ENCODE measurements at regions not wholly inside any gene's neighbourhood (a gene's known extent, or its start where the extent isn't known, plus 50 kb on each side); places are given as distances from the start of the nearest gene placed in this dataset.

GRCh38 chr6:27126815-27127537 lies 120.5 kb upstream of the PRSS16 start (continued):
- TF ChIP-seq, protein P1, sequence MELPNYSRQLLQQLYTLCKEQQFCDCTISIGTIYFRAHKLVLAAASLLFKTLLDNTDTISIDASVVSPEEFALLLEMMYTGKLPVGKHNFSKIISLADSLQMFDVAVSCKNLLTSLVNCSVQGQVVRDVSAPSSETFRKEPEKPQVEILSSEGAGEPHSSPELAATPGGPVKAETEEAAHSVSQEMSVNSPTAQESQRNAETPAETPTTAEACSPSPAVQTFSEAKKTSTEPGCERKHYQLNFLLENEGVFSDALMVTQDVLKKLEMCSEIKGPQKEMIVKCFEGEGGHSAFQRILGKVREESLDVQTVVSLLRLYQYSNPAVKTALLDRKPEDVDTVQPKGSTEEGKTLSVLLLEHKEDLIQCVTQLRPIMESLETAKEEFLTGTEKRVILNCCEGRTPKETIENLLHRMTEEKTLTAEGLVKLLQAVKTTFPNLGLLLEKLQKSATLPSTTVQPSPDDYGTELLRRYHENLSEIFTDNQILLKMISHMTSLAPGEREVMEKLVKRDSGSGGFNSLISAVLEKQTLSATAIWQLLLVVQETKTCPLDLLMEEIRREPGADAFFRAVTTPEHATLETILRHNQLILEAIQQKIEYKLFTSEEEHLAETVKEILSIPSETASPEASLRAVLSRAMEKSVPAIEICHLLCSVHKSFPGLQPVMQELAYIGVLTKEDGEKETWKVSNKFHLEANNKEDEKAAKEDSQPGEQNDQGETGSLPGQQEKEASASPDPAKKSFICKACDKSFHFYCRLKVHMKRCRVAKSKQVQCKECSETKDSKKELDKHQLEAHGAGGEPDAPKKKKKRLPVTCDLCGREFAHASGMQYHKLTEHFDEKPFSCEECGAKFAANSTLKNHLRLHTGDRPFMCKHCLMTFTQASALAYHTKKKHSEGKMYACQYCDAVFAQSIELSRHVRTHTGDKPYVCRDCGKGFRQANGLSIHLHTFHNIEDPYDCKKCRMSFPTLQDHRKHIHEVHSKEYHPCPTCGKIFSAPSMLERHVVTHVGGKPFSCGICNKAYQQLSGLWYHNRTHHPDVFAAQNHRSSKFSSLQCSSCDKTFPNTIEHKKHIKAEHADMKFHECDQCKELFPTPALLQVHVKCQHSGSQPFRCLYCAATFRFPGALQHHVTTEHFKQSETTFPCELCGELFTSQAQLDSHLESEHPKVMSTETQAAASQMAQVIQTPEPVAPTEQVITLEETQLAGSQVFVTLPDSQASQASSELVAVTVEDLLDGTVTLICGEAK (IDR thresholded peaks at IDR 0.05): no peak
- TF ChIP-seq, protein P1 (CRISPR knock-in tag; IDR thresholded peaks at IDR 0.05): no peak
- TF ChIP-seq ZNF143 (CRISPR knock-in tag; IDR thresholded peaks at IDR 0.05): no peak
- TF ChIP-seq MBD4 (IDR thresholded peaks at IDR 0.05; ENCODE audit: borderline replicate concordance, low read length): no peak
- TF ChIP-seq ZNF747 (CRISPR knock-in tag; IDR thresholded peaks at IDR 0.05; ENCODE audit: borderline replicate concordance): no peak
- TF ChIP-seq, protein P2, sequence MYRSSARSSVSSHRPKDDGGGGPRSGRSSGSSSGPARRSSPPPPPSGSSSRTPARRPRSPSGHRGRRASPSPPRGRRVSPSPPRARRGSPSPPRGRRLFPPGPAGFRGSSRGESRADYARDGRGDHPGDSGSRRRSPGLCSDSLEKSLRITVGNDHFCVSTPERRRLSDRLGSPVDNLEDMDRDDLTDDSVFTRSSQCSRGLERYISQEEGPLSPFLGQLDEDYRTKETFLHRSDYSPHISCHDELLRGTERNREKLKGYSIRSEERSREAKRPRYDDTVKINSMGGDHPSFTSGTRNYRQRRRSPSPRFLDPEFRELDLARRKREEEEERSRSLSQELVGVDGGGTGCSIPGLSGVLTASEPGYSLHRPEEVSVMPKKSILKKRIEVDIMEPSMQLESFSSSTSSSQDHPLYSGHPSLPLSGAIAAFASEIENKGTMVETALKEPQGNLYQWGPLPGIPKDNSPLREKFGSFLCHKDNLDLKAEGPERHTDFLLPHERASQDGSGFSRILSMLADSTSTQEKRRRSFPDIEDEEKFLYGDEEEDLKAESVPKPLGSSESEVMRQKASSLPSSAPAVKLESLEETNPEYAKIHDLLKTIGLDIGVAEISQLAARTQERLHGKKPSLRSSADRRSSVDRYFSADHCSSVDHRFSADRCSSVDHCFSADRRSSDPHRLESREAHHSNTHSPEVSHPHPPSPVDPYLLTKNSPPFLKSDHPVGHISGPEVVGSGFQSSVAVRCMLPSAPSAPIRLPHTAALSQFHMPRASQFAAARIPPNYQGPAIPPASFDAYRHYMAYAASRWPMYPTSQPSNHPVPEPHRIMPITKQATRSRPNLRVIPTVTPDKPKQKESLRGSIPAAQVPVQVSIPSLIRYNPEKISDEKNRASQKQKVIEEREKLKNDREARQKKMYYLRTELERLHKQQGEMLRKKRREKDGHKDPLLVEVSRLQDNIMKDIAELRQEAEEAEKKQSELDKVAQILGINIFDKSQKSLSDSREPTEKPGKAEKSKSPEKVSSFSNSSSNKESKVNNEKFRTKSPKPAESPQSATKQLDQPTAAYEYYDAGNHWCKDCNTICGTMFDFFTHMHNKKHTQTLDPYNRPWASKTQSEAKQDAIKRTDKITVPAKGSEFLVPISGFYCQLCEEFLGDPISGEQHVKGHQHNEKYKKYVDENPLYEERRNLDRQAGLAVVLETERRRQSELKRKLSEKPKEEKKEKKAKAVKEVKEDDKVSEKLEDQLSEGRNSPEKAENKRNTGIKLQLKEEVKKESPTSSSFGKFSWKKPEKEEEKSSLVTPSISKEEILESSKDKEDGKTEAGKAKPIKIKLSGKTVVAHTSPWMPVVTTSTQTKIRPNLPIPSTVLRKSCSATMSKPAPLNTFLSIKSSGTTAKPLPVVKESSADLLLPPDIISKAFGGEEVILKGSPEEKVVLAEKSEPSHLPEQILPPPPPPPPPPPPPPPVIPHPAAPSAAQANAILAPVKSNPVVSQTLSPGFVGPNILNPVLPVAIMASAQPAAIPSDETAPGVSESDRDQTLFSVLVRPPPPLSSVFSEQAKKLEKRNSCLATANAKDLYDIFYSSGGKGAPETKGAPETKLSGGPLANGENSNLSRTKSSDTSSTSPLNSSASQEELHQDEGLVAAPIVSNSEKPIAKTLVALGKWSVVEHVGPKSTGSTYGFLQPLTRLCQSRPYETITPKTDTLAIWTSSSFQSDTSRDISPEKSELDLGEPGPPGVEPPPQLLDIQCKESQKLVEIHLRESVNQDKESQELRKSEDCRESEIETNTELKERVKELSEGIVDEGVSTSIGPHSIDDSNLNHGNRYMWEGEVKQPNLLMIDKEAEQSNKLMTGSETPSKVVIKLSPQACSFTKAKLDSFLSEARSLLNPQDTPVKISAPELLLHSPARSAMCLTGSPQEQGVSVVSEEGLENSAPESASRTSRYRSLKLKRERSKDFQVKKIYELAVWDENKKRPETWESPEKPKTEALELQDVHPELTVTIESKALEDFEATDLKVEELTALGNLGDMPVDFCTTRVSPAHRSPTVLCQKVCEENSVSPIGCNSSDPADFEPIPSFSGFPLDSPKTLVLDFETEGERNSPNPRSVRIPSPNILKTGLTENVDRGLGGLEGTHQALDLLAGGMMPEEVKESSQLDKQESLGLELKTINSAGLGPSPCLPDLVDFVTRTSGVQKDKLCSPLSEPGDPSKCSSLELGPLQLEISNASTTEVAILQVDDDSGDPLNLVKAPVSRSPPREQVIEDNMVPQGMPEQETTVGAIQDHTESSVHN (CRISPR knock-in tag; IDR thresholded peaks at IDR 0.05): no peak
- TF ChIP-seq, protein P3, sequence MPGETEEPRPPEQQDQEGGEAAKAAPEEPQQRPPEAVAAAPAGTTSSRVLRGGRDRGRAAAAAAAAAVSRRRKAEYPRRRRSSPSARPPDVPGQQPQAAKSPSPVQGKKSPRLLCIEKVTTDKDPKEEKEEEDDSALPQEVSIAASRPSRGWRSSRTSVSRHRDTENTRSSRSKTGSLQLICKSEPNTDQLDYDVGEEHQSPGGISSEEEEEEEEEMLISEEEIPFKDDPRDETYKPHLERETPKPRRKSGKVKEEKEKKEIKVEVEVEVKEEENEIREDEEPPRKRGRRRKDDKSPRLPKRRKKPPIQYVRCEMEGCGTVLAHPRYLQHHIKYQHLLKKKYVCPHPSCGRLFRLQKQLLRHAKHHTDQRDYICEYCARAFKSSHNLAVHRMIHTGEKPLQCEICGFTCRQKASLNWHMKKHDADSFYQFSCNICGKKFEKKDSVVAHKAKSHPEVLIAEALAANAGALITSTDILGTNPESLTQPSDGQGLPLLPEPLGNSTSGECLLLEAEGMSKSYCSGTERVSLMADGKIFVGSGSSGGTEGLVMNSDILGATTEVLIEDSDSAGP (CRISPR knock-in tag; IDR thresholded peaks at IDR 0.05; ENCODE audit: borderline replicate concordance): peak; percentile 47; the same call in 1 of the 2 replicates
- TF ChIP-seq SALL2 (CRISPR knock-in tag; IDR thresholded peaks at IDR 0.05): peak; percentile 84
- 0 out of 2 replicates have a peak, but pooled peaks have one; percentile 32 for TF ChIP-seq ZNF441 (CRISPR knock-in tag; IDR thresholded peaks at IDR 0.05; ENCODE audit: borderline replicate concordance)
- no peak for TF ChIP-seq JUN (CRISPR knock-in tag; IDR thresholded peaks at IDR 0.05)

Data from HepG2 (cell line).